Ishikawa (cell line): ENCODE measurements at regions not wholly inside any gene's neighbourhood (a gene's known extent, or its start where the extent isn't known, plus 50 kb on each side); places are given as distances from the start of the nearest gene placed in this dataset.

Source experiments
- CEBPB ChIP-seq: IDR thresholded peaks from 2 replicates; pipeline ENCODE4 v1.6.1; 2012
- CREB1 ChIP-seq: IDR thresholded peaks from 2 replicates; pipeline ENCODE4 v1.6.1; 2012; ENCODE audit warnings: low read depth
- EGR1 ChIP-seq: IDR thresholded peaks from 2 replicates; pipeline ENCODE4 v1.6.1; 2012
- EP300 ChIP-seq: IDR thresholded peaks from 2 replicates; pipeline ENCODE4 v1.6.1; 2012; ENCODE audit warnings: borderline replicate concordance
- FOXM1 ChIP-seq: IDR thresholded peaks from 2 replicates; pipeline ENCODE4 v1.6.1; 2012; ENCODE audit warnings: low read depth, borderline replicate concordance
- NFIC ChIP-seq: IDR thresholded peaks from 2 replicates; pipeline ENCODE4 v1.6.1; 2012
- RAD21 ChIP-seq: IDR thresholded peaks from 2 replicates; pipeline ENCODE4 v1.6.1; 2012; ENCODE audit warnings: low read depth
- TAF1 ChIP-seq: IDR thresholded peaks from 2 replicates; pipeline ENCODE4 v1.6.1; 2012; ENCODE audit warnings: low read depth, mild to moderate bottlenecking
- TCF12 ChIP-seq: IDR thresholded peaks from 2 replicates; pipeline ENCODE4 v1.6.1; 2012; ENCODE audit warnings: low read depth
- TEAD4 ChIP-seq: IDR thresholded peaks from 2 replicates; pipeline ENCODE4 v1.6.1; 2012
- YY1 ChIP-seq: IDR thresholded peaks from 2 replicates; pipeline ENCODE4 v1.6.1; 2012; ENCODE audit warnings: low read depth
- ZBTB7A ChIP-seq: IDR thresholded peaks from 2 replicates; pipeline ENCODE4 v1.6.1; 2012; ENCODE audit warnings: low read depth
- TF ChIP-seq, protein P1 (sequence below): IDR thresholded peaks from 2 replicates; pipeline ENCODE4 v1.6.1; 2012
- TF ChIP-seq, protein P2 (sequence below): IDR thresholded peaks from 2 replicates; pipeline ENCODE4 v1.6.1; 2012; ENCODE audit warnings: low read depth, mild to moderate bottlenecking
- TF ChIP-seq, protein P3 (sequence below): IDR thresholded peaks from 2 replicates; pipeline ENCODE4 v1.6.1; 2012

DNA sequence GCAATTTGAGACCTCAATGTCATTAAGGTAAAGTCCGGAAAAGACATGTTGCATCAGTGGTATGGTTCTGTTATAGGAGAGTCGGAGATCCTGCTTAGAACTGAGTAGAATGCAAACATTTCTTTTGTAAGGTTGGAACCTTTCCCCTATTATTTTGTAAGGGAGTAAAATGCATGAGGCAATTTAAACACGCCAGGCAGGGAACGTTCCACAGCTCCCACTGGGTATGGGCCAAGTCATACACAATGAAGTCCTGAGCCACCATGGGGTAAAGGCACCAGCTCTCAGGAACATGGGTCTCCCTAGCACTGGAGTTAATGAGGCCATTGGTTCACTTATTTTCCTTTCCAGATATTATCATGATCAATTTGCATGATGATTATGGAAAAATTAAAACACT, 116.6 kb upstream of the NR2F2 start:
- TF ChIP-seq TAF1: no peak

DNA sequence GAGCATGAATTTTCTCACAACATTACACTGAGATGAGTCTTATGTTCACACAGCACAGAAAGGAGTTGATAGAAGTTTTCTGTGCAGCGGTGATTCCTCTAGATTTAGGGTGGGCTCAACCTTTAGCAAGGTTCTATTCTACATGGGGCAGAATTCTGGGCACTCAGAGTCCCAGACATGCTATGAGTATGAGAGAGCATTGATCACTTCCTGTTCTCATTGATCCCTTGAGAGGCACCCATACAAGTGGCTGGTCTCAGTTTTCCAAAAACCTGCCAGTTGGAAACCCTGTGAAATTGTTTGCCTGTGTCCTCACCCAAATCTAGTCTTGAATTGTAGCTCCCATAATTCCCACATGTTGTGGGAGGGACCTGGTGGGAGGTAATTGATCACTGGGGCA, 112.5 kb upstream of the NR2F2 start:
- TF ChIP-seq EP300: no peak
- no peak for TF ChIP-seq ZBTB7A
- no peak for TF ChIP-seq NFIC

DNA sequence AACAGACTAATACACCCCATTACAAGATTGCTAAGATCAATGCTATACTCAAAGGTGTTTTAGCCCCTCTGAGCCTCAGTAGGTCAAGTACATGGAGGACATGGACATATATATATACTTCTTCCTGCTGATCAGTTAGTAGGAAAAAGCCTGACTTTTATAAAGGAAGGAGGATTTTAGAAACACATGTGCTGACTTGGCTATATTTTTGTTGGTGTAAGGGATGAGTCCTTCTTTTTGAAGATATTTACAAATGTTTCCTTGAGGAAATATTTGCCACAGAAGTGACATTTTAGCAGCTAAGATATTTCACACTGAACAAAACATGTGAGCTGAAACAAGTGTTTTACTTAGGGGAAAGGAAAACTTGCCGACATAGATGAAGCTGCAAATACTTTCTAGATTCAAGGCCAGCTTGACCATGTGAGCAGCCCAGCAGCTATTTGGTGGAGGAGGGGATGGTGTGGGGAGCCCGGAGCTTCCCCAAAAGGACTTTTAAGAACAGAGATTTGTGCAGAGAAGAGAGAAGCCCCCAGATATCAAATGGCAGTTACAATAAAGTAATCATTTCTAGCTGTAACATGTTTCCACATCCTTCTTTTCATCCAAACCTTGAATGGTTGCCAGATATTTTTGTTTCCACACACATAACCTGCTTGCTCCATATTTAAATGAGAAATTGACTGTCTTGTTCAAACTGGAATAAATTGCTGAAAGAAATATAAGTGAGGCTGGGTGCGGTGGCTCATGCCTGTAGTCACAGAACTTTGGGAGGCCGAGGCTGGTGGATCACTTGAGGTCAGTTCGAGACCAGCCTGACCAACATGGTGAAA, 111.7 kb upstream of the NR2F2 start:
- TF ChIP-seq RAD21: no peak
- TF ChIP-seq, protein P1, sequence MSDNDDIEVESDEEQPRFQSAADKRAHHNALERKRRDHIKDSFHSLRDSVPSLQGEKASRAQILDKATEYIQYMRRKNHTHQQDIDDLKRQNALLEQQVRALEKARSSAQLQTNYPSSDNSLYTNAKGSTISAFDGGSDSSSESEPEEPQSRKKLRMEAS: no peak
- no peak for TF ChIP-seq CREB1
- TF ChIP-seq, protein P2, sequence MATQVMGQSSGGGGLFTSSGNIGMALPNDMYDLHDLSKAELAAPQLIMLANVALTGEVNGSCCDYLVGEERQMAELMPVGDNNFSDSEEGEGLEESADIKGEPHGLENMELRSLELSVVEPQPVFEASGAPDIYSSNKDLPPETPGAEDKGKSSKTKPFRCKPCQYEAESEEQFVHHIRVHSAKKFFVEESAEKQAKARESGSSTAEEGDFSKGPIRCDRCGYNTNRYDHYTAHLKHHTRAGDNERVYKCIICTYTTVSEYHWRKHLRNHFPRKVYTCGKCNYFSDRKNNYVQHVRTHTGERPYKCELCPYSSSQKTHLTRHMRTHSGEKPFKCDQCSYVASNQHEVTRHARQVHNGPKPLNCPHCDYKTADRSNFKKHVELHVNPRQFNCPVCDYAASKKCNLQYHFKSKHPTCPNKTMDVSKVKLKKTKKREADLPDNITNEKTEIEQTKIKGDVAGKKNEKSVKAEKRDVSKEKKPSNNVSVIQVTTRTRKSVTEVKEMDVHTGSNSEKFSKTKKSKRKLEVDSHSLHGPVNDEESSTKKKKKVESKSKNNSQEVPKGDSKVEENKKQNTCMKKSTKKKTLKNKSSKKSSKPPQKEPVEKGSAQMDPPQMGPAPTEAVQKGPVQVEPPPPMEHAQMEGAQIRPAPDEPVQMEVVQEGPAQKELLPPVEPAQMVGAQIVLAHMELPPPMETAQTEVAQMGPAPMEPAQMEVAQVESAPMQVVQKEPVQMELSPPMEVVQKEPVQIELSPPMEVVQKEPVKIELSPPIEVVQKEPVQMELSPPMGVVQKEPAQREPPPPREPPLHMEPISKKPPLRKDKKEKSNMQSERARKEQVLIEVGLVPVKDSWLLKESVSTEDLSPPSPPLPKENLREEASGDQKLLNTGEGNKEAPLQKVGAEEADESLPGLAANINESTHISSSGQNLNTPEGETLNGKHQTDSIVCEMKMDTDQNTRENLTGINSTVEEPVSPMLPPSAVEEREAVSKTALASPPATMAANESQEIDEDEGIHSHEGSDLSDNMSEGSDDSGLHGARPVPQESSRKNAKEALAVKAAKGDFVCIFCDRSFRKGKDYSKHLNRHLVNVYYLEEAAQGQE: no peak
- no peak for TF ChIP-seq TEAD4

DNA sequence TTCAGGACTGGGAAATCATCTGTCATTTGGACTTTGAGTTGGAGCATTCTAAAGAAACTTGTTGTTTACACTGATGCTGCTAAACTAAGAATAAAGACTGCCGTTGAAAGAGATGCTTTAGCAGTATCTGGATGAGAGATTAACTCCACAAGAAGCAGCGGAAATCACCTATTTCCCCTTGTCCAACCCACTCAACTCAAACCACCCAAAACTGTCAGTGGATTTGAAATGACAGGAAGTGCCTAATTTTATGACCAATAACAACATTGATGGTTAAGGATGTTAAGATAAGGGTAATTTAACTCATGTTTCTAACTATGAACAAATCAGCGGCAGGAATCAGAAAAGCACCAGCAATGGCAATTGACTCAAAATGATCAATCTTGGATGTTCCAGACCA, 110.8 kb upstream of the NR2F2 start:
- no peak for TF ChIP-seq TEAD4
- no peak for TF ChIP-seq NFIC
- no peak for TF ChIP-seq EGR1
- no peak for TF ChIP-seq TAF1
- TF ChIP-seq ZBTB7A: no peak
- TF ChIP-seq, protein P2: no peak
- TF ChIP-seq RAD21: no peak
- TF ChIP-seq, protein P3, sequence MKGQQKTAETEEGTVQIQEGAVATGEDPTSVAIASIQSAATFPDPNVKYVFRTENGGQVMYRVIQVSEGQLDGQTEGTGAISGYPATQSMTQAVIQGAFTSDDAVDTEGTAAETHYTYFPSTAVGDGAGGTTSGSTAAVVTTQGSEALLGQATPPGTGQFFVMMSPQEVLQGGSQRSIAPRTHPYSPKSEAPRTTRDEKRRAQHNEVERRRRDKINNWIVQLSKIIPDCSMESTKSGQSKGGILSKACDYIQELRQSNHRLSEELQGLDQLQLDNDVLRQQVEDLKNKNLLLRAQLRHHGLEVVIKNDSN: no peak
- TF ChIP-seq YY1: no peak
- TF ChIP-seq CREB1: no peak

DNA sequence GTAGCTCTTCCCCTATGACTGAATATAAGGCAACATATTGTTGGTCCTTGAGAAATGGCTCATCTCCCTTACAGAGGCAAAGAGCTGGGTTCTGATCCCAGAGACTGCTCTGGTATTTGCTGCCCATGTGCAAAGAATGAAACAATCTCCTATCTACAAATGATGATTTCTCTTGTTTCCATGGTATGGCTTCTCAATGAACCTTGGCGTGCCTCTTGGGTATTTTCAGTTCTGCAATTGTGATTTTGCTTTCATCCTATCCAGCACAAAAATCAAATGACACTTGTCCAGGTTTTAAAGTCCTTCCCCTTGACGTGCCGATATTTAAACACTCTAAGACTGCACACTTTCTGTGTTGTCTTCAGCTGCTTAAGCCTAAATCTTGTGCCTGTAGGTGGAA, 109.8 kb upstream of the NR2F2 start:
- TF ChIP-seq ZBTB7A (no peak), CREB1 (no peak), TAF1 (no peak), TEAD4 (no peak), YY1 (no peak), EGR1 (no peak), NFIC (no peak), RAD21 (no peak), EP300 (no peak), CEBPB (no peak), TCF12 (no peak), FOXM1 (no peak)
- TF ChIP-seq, protein P1: no peak
- TF ChIP-seq, protein P3: no peak
- TF ChIP-seq, protein P2: no peak
